GM12875 (cell line): ENCODE measurements at regions not wholly inside any gene's neighbourhood (a gene's known extent, or its start where the extent isn't known, plus 50 kb on each side); places are given as distances from the start of the nearest gene placed in this dataset.

Source experiments
- H3K4me3 ChIP-seq: one replicate; pipeline ENCODE4 v1.5.1; 2011; ENCODE audit warnings: low read depth, low read length, control low read depth
- CTCF ChIP-seq: IDR thresholded peaks from 2 replicates; pipeline ENCODE4 v1.5.1; 2011; ENCODE audit warnings: low read depth, mild to moderate bottlenecking, control low read depth, inconsistent platforms, low read length, moderate library complexity, borderline replicate concordance; ENCODE audit not compliant: insufficient read depth

- no peak overlapping the region for H3K4me3 ChIP-seq
- TF ChIP-seq CTCF, result no peak
Measured at GRCh38 chr2:217517402-217517801, 485.4 kb downstream of the TNS1 start.

- TF ChIP-seq CTCF, result no peak
- no peak overlapping the region for H3K4me3 ChIP-seq
Measured at GRCh38 chr2:217515615-217516309, 487.0 kb downstream of the TNS1 start.

- no peak for TF ChIP-seq CTCF
- H3K4me3 ChIP-seq, result no peak overlapping the region
Measured at GRCh38 chr2:217513258-217513657, 489.5 kb downstream of the TNS1 start.

- TF ChIP-seq CTCF, result no peak
- no peak overlapping the region for H3K4me3 ChIP-seq
Measured at GRCh38 chr2:217512728-217513127, 490.1 kb downstream of the TNS1 start.

- no peak for TF ChIP-seq CTCF
Measured at GRCh38 chr2:217512259-217512658, 490.5 kb downstream of the TNS1 start.

GRCh38 chr2:217511850-217512249, 490.9 kb downstream of the TNS1 start:
- H3K4me3 ChIP-seq, result no peak overlapping the region
- no peak for TF ChIP-seq CTCF

More at GRCh38 chr2:217512259-217512658, 490.5 kb downstream of the TNS1 start:
- no peak overlapping the region for H3K4me3 ChIP-seq

GRCh38 chr2:217510771-217511291, 492.0 kb downstream of the TNS1 start:
- no peak overlapping the region for H3K4me3 ChIP-seq
- peak; percentile 70 for TF ChIP-seq CTCF
